ENCODE measurements at regions not wholly inside any gene's neighbourhood (a gene's known extent, or its start where the extent isn't known, plus 50 kb on each side); places are given as distances from the start of the nearest gene placed in this dataset.

- TF ChIP-seq POLR2A (IDR thresholded peaks at IDR 0.05): no peak
- no peak for TF ChIP-seq CTCF (IDR thresholded peaks at IDR 0.05)
These were observed 281.1 kb downstream of the NKX6-1 start for GRCh38 chr4:84218031-84218430.

Measured in vagina (tissue), 2 donors.